ENCODE measurements at regions not wholly inside any gene's neighbourhood (a gene's known extent, or its start where the extent isn't known, plus 50 kb on each side); places are given as distances from the start of the nearest gene placed in this dataset.

GRCh38 chrX:39398963-39399261 lies 597.7 kb downstream of the MID1IP1 start:
- peak overlapping the region in 1 of 2 donors; percentile 11 for H3K27ac ChIP-seq
- H3K9me3 ChIP-seq: no peaks in the 10 kb centered on the region
- intact Hi-C loops (cut with DNase I): no loop called here
- H3K36me3 ChIP-seq: no peaks in the 10 kb centered on the region
- WGBS, 3 donors: 31 to 43% (median 38%) methylated on average over 2 of the region's 2 CpGs
- H3K4me1 ChIP-seq (ENCODE audit: insufficient read depth): peaks cover 3% of the 10 kb centered on the region
- no peak for TF ChIP-seq EP300 (IDR thresholded peaks at IDR 0.05)
- TF ChIP-seq CTCF (IDR thresholded peaks at IDR 0.05): no peak
- TF ChIP-seq POLR2A (IDR thresholded peaks at IDR 0.05): no peak
- no peaks in the 10 kb centered on the region for H3K27me3 ChIP-seq
- peak; percentile 35 to 66 (median 47) for DNase-seq
- no peak overlapping the region for H3K4me3 ChIP-seq

GRCh38 chrX:39399387-39399786 lies 598.1 kb downstream of the MID1IP1 start:
- WGBS, 3 donors: 7 to 11% (median 11%) methylated on average over 3 of the region's 3 CpGs
- Histone ChIP-seq H3K36me3 (no peaks in the 10 kb centered on the region), H3K4me1 (ENCODE audit: insufficient read depth) (peaks cover 3% of the 10 kb centered on the region), H3K27ac (no peak overlapping the region), H3K4me3 (no peak overlapping the region), H3K9me3 (no peaks in the 10 kb centered on the region), H3K27me3 (no peaks in the 10 kb centered on the region)
- DNase-seq: no peak
- no peak for TF ChIP-seq POLR2A (IDR thresholded peaks at IDR 0.05)
- TF ChIP-seq CTCF (IDR thresholded peaks at IDR 0.05): no peak
- TF ChIP-seq EP300 (IDR thresholded peaks at IDR 0.05): no peak
- intact Hi-C loops (cut with DNase I): no loop called here

- WGBS, 3 donors: 72 to 82% (median 78%) methylated on average over 4 of the region's 4 CpGs
- Histone ChIP-seq H3K9me3 (no peaks in the 10 kb centered on the region), H3K36me3 (no peaks in the 10 kb centered on the region), H3K27me3 (no peaks in the 10 kb centered on the region), H3K27ac (no peak overlapping the region), H3K4me3 (no peak overlapping the region), H3K4me1 (ENCODE audit: insufficient read depth) (peaks cover 3% of the 10 kb centered on the region)
- TF ChIP-seq POLR2A (IDR thresholded peaks at IDR 0.05) (no peak), CTCF (IDR thresholded peaks at IDR 0.05) (no peak), EP300 (IDR thresholded peaks at IDR 0.05) (no peak)
- intact Hi-C loops (cut with DNase I): no loop called here
- DNase-seq: no peak
Measured at GRCh38 chrX:39401483-39402110, 600.3 kb downstream of the MID1IP1 start.

GRCh38 chrX:39402158-39402557 lies 600.9 kb downstream of the MID1IP1 start:
- Histone ChIP-seq H3K27me3 (no peaks in the 10 kb centered on the region), H3K9me3 (no peaks in the 10 kb centered on the region), H3K36me3 (no peaks in the 10 kb centered on the region), H3K4me1 (ENCODE audit: insufficient read depth) (peaks cover 3% of the 10 kb centered on the region), H3K27ac (no peak overlapping the region), H3K4me3 (no peak overlapping the region)
- DNase-seq: no peak
- 86 to 89% (median 88%) methylated on average over 5 of the region's 5 CpGs for WGBS, 3 donors
- TF ChIP-seq POLR2A (IDR thresholded peaks at IDR 0.05): no peak
- TF ChIP-seq CTCF (IDR thresholded peaks at IDR 0.05): no peak
- no peak for TF ChIP-seq EP300 (IDR thresholded peaks at IDR 0.05)
- intact Hi-C loops (cut with DNase I): no loop called here

Data from ovary (tissue), 7 donors.